Endothelial cell of umbilical vein (primary cell): ENCODE measurements at regions not wholly inside any gene's neighbourhood (a gene's known extent, or its start where the extent isn't known, plus 50 kb on each side); places are given as distances from the start of the nearest gene placed in this dataset.

Experiments used
- BruUV-seq: library from RNA; stranded (reverse); fragments of 400-500 nt; replicated peaks from 2 replicates; lab custom pipeline; 2021; lab: Mats Ljungman, UMichigan
- CTCF ChIA-PET: fragments of 300-600, 350-600 bp; sonication (Branson Sonifier 250); formaldehyde crosslinking; loops from one replicate; lab custom pipeline; 2021; ENCODE audit warnings: antibody characterized with exemption, inconsistent platforms; lab: Charles Lee
- POLR2A ChIA-PET: fragments of 300-600, 350-600 bp; sonication (Branson Sonifier 250); formaldehyde crosslinking; loops from one replicate; lab custom pipeline; 2021; ENCODE audit warnings: antibody characterized with exemption, inconsistent platforms; lab: Charles Lee
- DNase-seq: peaks from one replicate; pipeline ENCODE4 v3.0.0-alpha.2; 2011; ENCODE audit warnings: low read depth, low spot score
- FAIRE-seq: peaks from 2 replicates; lab custom pipeline; 2011; peaks lifted over from hg19 to GRCh38; lab: Jason Lieb, UNC
- H2AFZ ChIP-seq: 2 replicates; pipeline ENCODE4 v1.6.0; 2012; ENCODE audit warnings: low read depth, low read length, control low read depth, inconsistent platforms
- H3K27ac ChIP-seq: 2 replicates; pipeline ENCODE4 v1.5.1; 2011; ENCODE audit warnings: low read depth, mild to moderate bottlenecking, control low read depth, low read length, moderate library complexity; ENCODE audit not compliant: insufficient read depth
- H3K27me3 ChIP-seq, 2 experiments: 2 replicates each; pipeline versions ENCODE4 v1.6.0 to v1.6.1; 2011; ENCODE audit warnings: low read length in 2 of 2, mixed read lengths in 1 of 2; ENCODE audit not compliant: control insufficient read depth in 2 of 2, insufficient read depth in 2 of 2
- H3K36me3 ChIP-seq, 2 experiments: 2 replicates in 1 of 2; 3 replicates in 1 of 2; pipeline ENCODE4 v1.5.1; 2011; ENCODE audit warnings: low read length in 2 of 2, mild to moderate bottlenecking in 1 of 2, moderate library complexity in 1 of 2; ENCODE audit not compliant: control insufficient read depth in 2 of 2, insufficient read depth in 2 of 2; ENCODE audit errors: extremely low read depth in 1 of 2
- H3K4me1 ChIP-seq: 3 replicates; pipeline ENCODE4 v1.5.1; 2011; ENCODE audit warnings: mild to moderate bottlenecking, low read length; ENCODE audit not compliant: control insufficient read depth, insufficient read depth; ENCODE audit errors: extremely low read depth
- H3K4me2 ChIP-seq: 2 replicates; pipeline ENCODE4 v1.6.1; 2011; ENCODE audit warnings: low read length, control low read depth, mixed read lengths; ENCODE audit not compliant: insufficient read depth
- H3K4me3 ChIP-seq, 3 experiments: fragments of 200-600 bp in 1 of 3; sonication (generic), shearing (Covaris generic) in 1 of 3; replicated peaks in 1 of 3; 2 replicates each; pipeline ENCODE4 v1.5.1; 2011 to 2016; ENCODE audit warnings: control low read depth in 3 of 3, low read length in 3 of 3, mild to moderate bottlenecking in 2 of 3, inconsistent platforms in 1 of 3, low read depth in 1 of 3, moderate library complexity in 1 of 3; ENCODE audit not compliant: insufficient read depth in 1 of 3
- H3K79me2 ChIP-seq: 2 replicates; pipeline ENCODE4 v1.6.0; 2012; ENCODE audit warnings: low read length, inconsistent platforms; ENCODE audit not compliant: control insufficient read depth, insufficient read depth
- H3K9ac ChIP-seq: replicated peaks from 2 replicates; pipeline ENCODE3; 2011; ENCODE audit warnings: low read length, control low read depth; ENCODE audit not compliant: insufficient read depth; ENCODE audit errors: extremely low read depth
- H3K9me1 ChIP-seq: replicated peaks from 3 replicates; pipeline ENCODE4 v1.6.0; 2011; ENCODE audit warnings: mild to moderate bottlenecking, low read length; ENCODE audit not compliant: control insufficient read depth, insufficient read depth; ENCODE audit errors: extremely low read depth
- H3K9me3 ChIP-seq: replicated peaks from 2 replicates; pipeline ENCODE4 v1.5.1; 2012; ENCODE audit warnings: low read length, inconsistent platforms; ENCODE audit not compliant: control insufficient read depth, insufficient read depth
- H4K20me1 ChIP-seq: replicated peaks from 2 replicates; pipeline ENCODE3; 2011; ENCODE audit warnings: mild to moderate bottlenecking, low read length; ENCODE audit not compliant: control insufficient read depth, insufficient read depth; ENCODE audit errors: extremely low read depth
- CTCF ChIP-seq, 2 donors: IDR thresholded peaks; 1 replicate in 1 of 2; 2 replicates in 1 of 2; pipeline ENCODE4 v1.5.1; 2011; ENCODE audit warnings: low read length in 2 of 2, mild to moderate bottlenecking in 2 of 2, moderate library complexity in 2 of 2, control low read depth in 1 of 2, inconsistent platforms in 1 of 2, low read depth in 1 of 2; ENCODE audit not compliant: insufficient read depth in 1 of 2; ENCODE audit errors: extremely low read depth in 1 of 2
- EZH2 ChIP-seq: IDR thresholded peaks from 2 replicates; pipeline ENCODE4 v1.6.1; 2012; ENCODE audit warnings: borderline replicate concordance, low read depth, mild to moderate bottlenecking, moderate library complexity, low read length, inconsistent platforms; ENCODE audit not compliant: severe bottlenecking
- FOS ChIP-seq: IDR thresholded peaks from 2 replicates; pipeline ENCODE4 v1.6.1; 2011; ENCODE audit warnings: mild to moderate bottlenecking, low read length, moderate library complexity, borderline replicate concordance; ENCODE audit not compliant: insufficient read depth
- GATA2 ChIP-seq: IDR thresholded peaks from 2 replicates; pipeline ENCODE4 v1.7.0; 2011; ENCODE audit warnings: low read depth, mild to moderate bottlenecking, moderate library complexity, mixed read lengths, low read length; ENCODE audit not compliant: insufficient read length, insufficient read depth
- JUN ChIP-seq: IDR thresholded peaks from 2 replicates; pipeline ENCODE4 v1.6.1; 2011; ENCODE audit warnings: borderline replicate concordance, low read depth; ENCODE audit not compliant: insufficient read length, insufficient read depth
- MAX ChIP-seq: IDR thresholded peaks from 2 replicates; pipeline ENCODE4 v1.6.1; 2011; ENCODE audit not compliant: insufficient read depth, insufficient read length
- MYC ChIP-seq: IDR thresholded peaks from one replicate; pipeline ENCODE4 v1.6.1; 2011; ENCODE audit warnings: mild to moderate bottlenecking, low read depth, low read length
- POLR2A ChIP-seq: IDR thresholded peaks from 2 replicates; pipeline ENCODE4 v1.6.1; 2012; ENCODE audit warnings: low read depth, mild to moderate bottlenecking, control low read depth, low read length
- POLR2AphosphoS5 ChIP-seq: IDR thresholded peaks from 2 replicates; pipeline ENCODE4 v1.6.1; 2012; ENCODE audit warnings: low read depth, mild to moderate bottlenecking, control low read depth, low read length, moderate library complexity; ENCODE audit not compliant: insufficient read depth
- dilution Hi-C: fragments of 300-500 bp; cut with MboI; formaldehyde crosslinking; loops from one replicate; pipeline ENCODE4 v1.15.0; 2019; ENCODE audit warnings: low sequenced_read_pairs; ENCODE audit not compliant: extremely low pct_ligation_motif_present
- intact Hi-C: fragments of 100-400 bp; cut with micrococcal nuclease; formaldehyde crosslinking; loops from one replicate; pipeline ENCODE4 v1.10.0; 2022

GRCh38 chr3:81916890-81917289 is 155.4 kb upstream of the GBE1 start:
- H3K79me2 ChIP-seq, result no peaks in the 10 kb centered on the region
- ChIA-PET POLR2A (no interaction called here), CTCF (no interaction called here)
- no TSS peak for BruUV-seq
- H3K9me1 ChIP-seq, result no peaks in the 10 kb centered on the region
- H3K27ac ChIP-seq, result no peak overlapping the region
- dilution Hi-C loops (no loop called here), intact Hi-C loops (loop anchor here (10.0 kb wide), 1 partner anchor 58 kb away; no protein-coding TSS in a partner anchor)
- no peak overlapping the region for H3K9ac ChIP-seq
- DNase-seq (no peak), FAIRE-seq (no peak)
- no peak overlapping the region for H2AFZ ChIP-seq
- no peaks in the 10 kb centered on the region for H3K4me1 ChIP-seq
- no peaks in the 10 kb centered on the region for H4K20me1 ChIP-seq
- H3K9me3 ChIP-seq, result no peaks in the 10 kb centered on the region
- no peak overlapping the region for H3K4me2 ChIP-seq
- peaks cover 0 to 3% of the 10 kb centered on the region in 2 experiments for H3K27me3 ChIP-seq
- H3K36me3 ChIP-seq, result no peaks in the 10 kb centered on the region
- H3K4me3 ChIP-seq, result no peak overlapping the region
- TF ChIP-seq MYC (no peak), CTCF (IDR thresholded peaks at IDR 0.05; ENCODE audit: extremely low read depth in 1 of 2, insufficient read depth in 1 of 2, low read depth in 1 of 2, low read length in 2 of 2) (no peak), JUN (no peak), MAX (no peak), POLR2AphosphoS5 (no peak), POLR2A (no peak), EZH2 (no peak), GATA2 (no peak), FOS (no peak)
